ENCODE measurements at regions not wholly inside any gene's neighbourhood (a gene's known extent, or its start where the extent isn't known, plus 50 kb on each side); places are given as distances from the start of the nearest gene placed in this dataset.

GRCh38 chr6:14333556-14334305, 216.2 kb downstream of the CD83 start:
- Histone ChIP-seq H3K4me2 (no peak overlapping the region), H3K36me3 (replicated peaks; ENCODE audit: insufficient read depth, low read depth) (no peaks in the 10 kb centered on the region), H3K9me2 (replicated peaks; ENCODE audit: insufficient read depth) (no peaks in the 10 kb centered on the region), H3K4me1 (ENCODE audit: insufficient read depth) (no peaks in the 10 kb centered on the region), H4K20me1 (ENCODE audit: insufficient read depth, poor library complexity, severe bottlenecking) (no peaks in the 10 kb centered on the region), H3K4me3 (no peak overlapping the region), H3K9me3 (ENCODE audit: low read depth) (no peaks in the 10 kb centered on the region), H3K27ac (no peak overlapping the region), H3K79me2 (no peaks in the 10 kb centered on the region), H2AFZ (no peak overlapping the region), H3K27me3 (no peaks in the 10 kb centered on the region)
- 71% methylated on average over 5 of the region's 5 CpGs for WGBS (ENCODE audit: low lambda C conversion rate, missing lambda C conversion rate)
- TF ChIP-seq EZH2phosphoT487 (IDR thresholded peaks at IDR 0.05; ENCODE audit: low read depth, severe bottlenecking, unreplicated experiment), result no peak
- no peak for DNase-seq (ENCODE audit: low spot score)

GRCh38 chr6:14335071-14335470, 217.5 kb downstream of the CD83 start:
- no peak overlapping the region for H3K4me2 ChIP-seq
- H3K9me3 ChIP-seq (ENCODE audit: low read depth), result no peaks in the 10 kb centered on the region
- no peak overlapping the region for H3K27ac ChIP-seq
- H4K20me1 ChIP-seq (ENCODE audit: insufficient read depth, poor library complexity, severe bottlenecking), result no peaks in the 10 kb centered on the region
- WGBS (ENCODE audit: low lambda C conversion rate, missing lambda C conversion rate), result 74% methylated on average over 2 of the region's 2 CpGs
- H2AFZ ChIP-seq, result no peak overlapping the region
- H3K79me2 ChIP-seq, result no peaks in the 10 kb centered on the region
- no peak overlapping the region for H3K4me3 ChIP-seq
- H3K36me3 ChIP-seq (replicated peaks; ENCODE audit: insufficient read depth, low read depth), result no peaks in the 10 kb centered on the region
- TF ChIP-seq CTCF (IDR thresholded peaks at IDR 0.05; ENCODE audit: poor library complexity) (no peak), EZH2 (IDR thresholded peaks at IDR 0.05; ENCODE audit: borderline replicate concordance) (no peak), EZH2phosphoT487 (IDR thresholded peaks at IDR 0.05; ENCODE audit: low read depth, severe bottlenecking, unreplicated experiment) (no peak)
- H3K9me2 ChIP-seq (replicated peaks; ENCODE audit: insufficient read depth), result no peaks in the 10 kb centered on the region
- DNase-seq (ENCODE audit: low spot score), result no peak
- H3K27me3 ChIP-seq, result no peaks in the 10 kb centered on the region
- no peaks in the 10 kb centered on the region for H3K4me1 ChIP-seq (ENCODE audit: insufficient read depth)

GRCh38 chr6:14337152-14337551, 219.6 kb downstream of the CD83 start:
- no peaks in the 10 kb centered on the region for H4K20me1 ChIP-seq (ENCODE audit: insufficient read depth, poor library complexity, severe bottlenecking)
- no peaks in the 10 kb centered on the region for H3K4me1 ChIP-seq (ENCODE audit: insufficient read depth)
- H3K9me2 ChIP-seq (replicated peaks; ENCODE audit: insufficient read depth), result no peaks in the 10 kb centered on the region
- no peaks in the 10 kb centered on the region for H3K79me2 ChIP-seq
- H3K4me3 ChIP-seq, result no peak overlapping the region
- no peaks in the 10 kb centered on the region for H3K36me3 ChIP-seq (replicated peaks; ENCODE audit: insufficient read depth, low read depth)
- TF ChIP-seq CTCF (IDR thresholded peaks at IDR 0.05; ENCODE audit: poor library complexity), result no peak
- no peak for TF ChIP-seq EZH2 (IDR thresholded peaks at IDR 0.05; ENCODE audit: borderline replicate concordance)
- no peak for TF ChIP-seq EZH2phosphoT487 (IDR thresholded peaks at IDR 0.05; ENCODE audit: low read depth, severe bottlenecking, unreplicated experiment)
- no peak overlapping the region for H2AFZ ChIP-seq
- H3K9me3 ChIP-seq (ENCODE audit: low read depth), result no peaks in the 10 kb centered on the region
- no peak overlapping the region for H3K27ac ChIP-seq
- H3K27me3 ChIP-seq, result no peaks in the 10 kb centered on the region
- DNase-seq (ENCODE audit: low spot score), result no peak
- no peak overlapping the region for H3K4me2 ChIP-seq
- WGBS (ENCODE audit: low lambda C conversion rate, missing lambda C conversion rate), result 96% methylated on average over 3 of the region's 3 CpGs

- H3K36me3 ChIP-seq (replicated peaks; ENCODE audit: insufficient read depth, low read depth), result no peaks in the 10 kb centered on the region
- H3K4me1 ChIP-seq (ENCODE audit: insufficient read depth), result no peaks in the 10 kb centered on the region
- no peak overlapping the region for H2AFZ ChIP-seq
- H3K27ac ChIP-seq, result no peak overlapping the region
- H3K4me2 ChIP-seq, result no peak overlapping the region
- TF ChIP-seq EZH2phosphoT487 (IDR thresholded peaks at IDR 0.05; ENCODE audit: low read depth, severe bottlenecking, unreplicated experiment) (no peak), EZH2 (IDR thresholded peaks at IDR 0.05; ENCODE audit: borderline replicate concordance) (no peak), CTCF (IDR thresholded peaks at IDR 0.05; ENCODE audit: poor library complexity) (no peak)
- H3K27me3 ChIP-seq, result no peaks in the 10 kb centered on the region
- no peak overlapping the region for H3K4me3 ChIP-seq
- WGBS (ENCODE audit: low lambda C conversion rate, missing lambda C conversion rate), result 85% methylated on average over 1 of the region's 1 CpG
- no peaks in the 10 kb centered on the region for H3K9me2 ChIP-seq (replicated peaks; ENCODE audit: insufficient read depth)
- no peaks in the 10 kb centered on the region for H3K9me3 ChIP-seq (ENCODE audit: low read depth)
- H4K20me1 ChIP-seq (ENCODE audit: insufficient read depth, poor library complexity, severe bottlenecking), result no peaks in the 10 kb centered on the region
- H3K79me2 ChIP-seq, result no peaks in the 10 kb centered on the region
- no peak for DNase-seq (ENCODE audit: low spot score)
Observed at GRCh38 chr6:14339172-14339571, 221.6 kb downstream of the CD83 start.
